Left ventricle myocardium inferior (tissue), 1 donor: ENCODE measurements at regions not wholly inside any gene's neighbourhood (a gene's known extent, or its start where the extent isn't known, plus 50 kb on each side); places are given as distances from the start of the nearest gene placed in this dataset.

Experiments
- DNase-seq: peaks from one replicate; pipeline ENCODE4 v3.0.0-alpha.2; 2020
- H3K27ac ChIP-seq: fragments of 200-600 bp; replicated peaks from 2 replicates; pipeline ENCODE4 v1.8.0; 2021
- H3K27me3 ChIP-seq: fragments of 200-600 bp; 2 replicates; pipeline ENCODE4 v1.8.0; 2021; ENCODE audit warnings: low read depth
- H3K36me3 ChIP-seq: fragments of 200-600 bp; 2 replicates; pipeline ENCODE4 v1.8.0; 2021
- H3K4me1 ChIP-seq: fragments of 200-600 bp; 2 replicates; pipeline ENCODE4 v1.8.0; 2021
- H3K4me3 ChIP-seq: fragments of 200-600 bp; 2 replicates; pipeline ENCODE4 v1.8.0; 2021; ENCODE audit warnings: mild to moderate bottlenecking, moderate library complexity
- H3K9me3 ChIP-seq: fragments of 200-600 bp; replicated peaks from 2 replicates; pipeline ENCODE4 v1.8.0; 2021
- intact Hi-C: fragments of 100-400 bp; cut with micrococcal nuclease; formaldehyde crosslinking; loops from one replicate; pipeline ENCODE4 v1.11.0; 2022
- TF ChIP-seq, protein P1 (sequence below): fragments of 200-600 bp; IDR thresholded peaks from 2 replicates; pipeline ENCODE4 v1.8.0; 2021; ENCODE audit warnings: antibody characterized with exemption, mild to moderate bottlenecking, borderline replicate concordance
- donor health status: DM: no; HTN: yes; CAD: no; lungs with severe emphysema.

DNA sequence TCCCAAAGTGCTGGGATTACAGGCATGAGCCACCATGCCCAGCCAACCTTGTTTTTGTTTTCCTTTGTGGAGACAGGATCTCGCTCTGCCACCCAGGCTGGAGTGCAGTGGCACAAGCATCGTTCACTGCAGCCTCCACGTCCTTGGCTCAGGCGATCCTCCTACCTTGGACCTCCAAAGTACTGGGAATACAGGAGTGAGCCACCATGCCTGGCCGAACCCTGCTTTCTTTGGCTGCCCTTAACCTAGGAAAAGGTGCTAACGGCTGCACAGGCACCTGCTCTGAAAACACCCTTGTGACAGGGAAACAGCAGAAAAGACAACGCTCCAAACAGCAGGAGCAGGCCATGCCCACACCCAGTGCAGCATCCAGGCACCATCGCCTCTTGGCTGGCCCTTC lies 71.9 kb downstream of the OAT start:
- intact Hi-C loops: no loop called here
- H3K27ac ChIP-seq: no peak overlapping the region
- H3K27me3 ChIP-seq: no peaks in the 10 kb centered on the region
- H3K4me1 ChIP-seq: no peaks in the 10 kb centered on the region
- no peak overlapping the region for H3K4me3 ChIP-seq
- TF ChIP-seq, protein P1, sequence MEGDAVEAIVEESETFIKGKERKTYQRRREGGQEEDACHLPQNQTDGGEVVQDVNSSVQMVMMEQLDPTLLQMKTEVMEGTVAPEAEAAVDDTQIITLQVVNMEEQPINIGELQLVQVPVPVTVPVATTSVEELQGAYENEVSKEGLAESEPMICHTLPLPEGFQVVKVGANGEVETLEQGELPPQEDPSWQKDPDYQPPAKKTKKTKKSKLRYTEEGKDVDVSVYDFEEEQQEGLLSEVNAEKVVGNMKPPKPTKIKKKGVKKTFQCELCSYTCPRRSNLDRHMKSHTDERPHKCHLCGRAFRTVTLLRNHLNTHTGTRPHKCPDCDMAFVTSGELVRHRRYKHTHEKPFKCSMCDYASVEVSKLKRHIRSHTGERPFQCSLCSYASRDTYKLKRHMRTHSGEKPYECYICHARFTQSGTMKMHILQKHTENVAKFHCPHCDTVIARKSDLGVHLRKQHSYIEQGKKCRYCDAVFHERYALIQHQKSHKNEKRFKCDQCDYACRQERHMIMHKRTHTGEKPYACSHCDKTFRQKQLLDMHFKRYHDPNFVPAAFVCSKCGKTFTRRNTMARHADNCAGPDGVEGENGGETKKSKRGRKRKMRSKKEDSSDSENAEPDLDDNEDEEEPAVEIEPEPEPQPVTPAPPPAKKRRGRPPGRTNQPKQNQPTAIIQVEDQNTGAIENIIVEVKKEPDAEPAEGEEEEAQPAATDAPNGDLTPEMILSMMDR: no peak
- no peak for DNase-seq
- no peaks in the 10 kb centered on the region for H3K9me3 ChIP-seq
- no peaks in the 10 kb centered on the region for H3K36me3 ChIP-seq

DNA sequence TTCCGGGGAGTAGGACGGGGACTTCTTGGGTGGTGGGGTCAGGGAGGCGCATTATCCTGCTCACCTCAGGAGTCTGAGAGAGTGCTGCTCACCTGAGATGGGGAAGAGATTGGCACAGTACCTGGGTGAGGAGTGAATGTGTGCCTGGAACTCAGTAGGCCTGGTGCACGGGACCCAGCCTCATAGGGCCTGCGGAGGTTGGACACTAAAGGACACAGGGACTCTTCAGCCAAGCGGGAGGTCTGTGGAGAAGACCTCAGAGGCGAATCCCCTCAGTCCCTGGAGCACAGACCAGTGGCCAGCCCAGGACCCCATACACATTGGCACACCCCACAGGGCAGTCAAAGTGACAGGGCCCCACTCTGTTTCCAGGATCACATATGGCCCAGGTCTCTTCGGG lies 73.2 kb downstream of the OAT start:
- Histone ChIP-seq H3K27me3 (no peaks in the 10 kb centered on the region), H3K4me1 (peaks cover 4% of the 10 kb centered on the region), H3K27ac (no peak overlapping the region), H3K4me3 (no peak overlapping the region), H3K9me3 (no peaks in the 10 kb centered on the region), H3K36me3 (no peaks in the 10 kb centered on the region)
- no peak for DNase-seq
- intact Hi-C loops: no loop called here
- TF ChIP-seq, protein P1: no peak

DNA sequence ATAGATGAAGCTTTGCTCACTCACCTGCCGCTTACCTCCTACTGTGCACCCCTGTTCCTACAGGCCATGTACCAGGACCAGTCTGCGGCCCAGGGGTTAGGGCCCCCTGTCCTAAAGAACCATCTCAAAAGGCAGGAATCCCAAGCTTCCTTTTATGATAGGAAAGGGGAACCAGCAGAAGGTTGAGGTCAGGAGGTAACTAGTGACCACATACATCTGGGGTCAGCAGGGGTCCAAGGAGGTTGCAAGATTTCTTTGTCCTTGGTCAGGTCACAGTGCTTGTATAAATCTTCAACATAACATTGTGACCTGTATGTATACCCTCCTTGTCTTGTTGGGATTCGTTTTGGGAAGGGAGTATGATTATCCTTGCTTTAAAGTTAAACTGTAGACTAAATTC lies 73.8 kb downstream of the OAT start:
- no peak for DNase-seq
- Histone ChIP-seq H3K27ac (no peak overlapping the region), H3K9me3 (no peaks in the 10 kb centered on the region), H3K27me3 (peaks cover 5% of the 10 kb centered on the region), H3K4me3 (no peak overlapping the region), H3K4me1 (peaks cover 4% of the 10 kb centered on the region), H3K36me3 (no peaks in the 10 kb centered on the region)
- intact Hi-C loops: no loop called here
- TF ChIP-seq, protein P1: no peak

DNA sequence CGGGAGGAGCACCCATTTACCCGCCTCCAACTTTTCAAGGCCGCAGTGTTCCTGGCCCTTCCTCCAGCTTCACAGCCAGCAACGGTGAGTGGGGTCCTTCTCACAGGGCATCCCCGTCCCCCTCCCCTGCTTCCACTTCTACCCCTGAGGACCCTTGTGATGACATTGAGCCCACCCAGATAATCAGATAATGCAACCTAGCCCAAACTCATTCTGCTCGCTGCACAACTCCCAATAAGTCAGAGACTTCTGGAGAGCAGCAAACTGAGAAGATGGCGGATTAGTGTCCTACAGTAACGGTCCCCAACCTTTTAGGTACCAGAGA lies 74.5 kb downstream of the OAT start:
- no peaks in the 10 kb centered on the region for H3K9me3 ChIP-seq
- no peak overlapping the region for H3K27ac ChIP-seq
- intact Hi-C loops: no loop called here
- DNase-seq: no peak
- peaks cover 4% of the 10 kb centered on the region for H3K4me1 ChIP-seq
- H3K4me3 ChIP-seq: no peak overlapping the region
- H3K36me3 ChIP-seq: no peaks in the 10 kb centered on the region
- peaks cover 8% of the 10 kb centered on the region for H3K27me3 ChIP-seq
- TF ChIP-seq, protein P1: no peak

DNA sequence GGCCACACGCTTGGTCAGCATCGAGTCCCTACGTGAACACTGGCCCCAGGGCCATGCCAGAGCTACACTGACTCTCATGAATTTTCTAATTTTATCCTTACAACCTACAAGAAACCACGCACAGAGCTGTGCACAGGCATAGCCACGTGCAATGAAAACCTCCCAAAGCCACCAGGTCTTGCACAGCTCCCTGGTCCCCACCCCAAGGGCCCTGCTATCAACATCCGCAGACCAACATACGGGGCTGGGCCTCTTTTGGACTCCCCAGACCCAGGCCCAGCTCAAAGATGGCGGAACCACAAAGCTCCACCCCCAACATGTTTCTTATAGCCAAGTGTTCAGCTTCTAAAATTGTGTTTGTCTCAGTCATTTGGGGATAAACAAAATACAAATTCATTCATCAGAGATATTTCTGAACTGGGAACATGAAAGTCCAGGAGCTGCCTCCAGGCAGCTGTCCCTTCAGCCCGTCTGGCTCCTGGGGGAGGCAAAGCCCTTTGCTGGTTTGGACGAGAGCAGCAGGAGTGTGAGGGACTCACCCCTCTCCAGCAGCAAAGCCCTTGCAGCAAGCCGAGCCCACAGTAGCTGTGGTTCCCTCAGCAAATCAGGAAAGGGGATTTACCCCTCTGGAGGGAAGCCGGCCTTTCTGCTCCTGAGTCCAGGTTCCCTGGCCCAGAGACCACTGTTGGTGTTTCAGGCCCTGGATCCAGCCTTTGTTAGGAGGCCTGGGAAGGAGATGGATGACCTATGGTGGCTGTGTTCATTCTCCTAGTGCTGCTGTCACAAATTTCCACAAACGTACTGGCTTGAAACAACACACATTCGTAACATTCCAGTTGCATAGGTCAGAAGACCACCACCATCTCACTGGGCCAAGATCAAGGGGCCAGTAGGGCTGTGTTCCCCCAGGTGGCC lies 75.1 kb downstream of the OAT start:
- no peak for DNase-seq
- H3K9me3 ChIP-seq: no peaks in the 10 kb centered on the region
- peaks cover 4% of the 10 kb centered on the region for H3K4me1 ChIP-seq
- H3K27ac ChIP-seq: no peak overlapping the region
- no peak overlapping the region for H3K4me3 ChIP-seq
- no peaks in the 10 kb centered on the region for H3K36me3 ChIP-seq
- TF ChIP-seq, protein P1: no peak
- intact Hi-C loops: no loop called here
- peaks cover 8% of the 10 kb centered on the region for H3K27me3 ChIP-seq
